Renal cortical epithelial cell (primary cell): ENCODE measurements at regions not wholly inside any gene's neighbourhood (a gene's known extent, or its start where the extent isn't known, plus 50 kb on each side); places are given as distances from the start of the nearest gene placed in this dataset.
"Not testable (repeated sequence)": the region's sequence is repeated elsewhere in the genome, so short reads cannot be mapped to it uniquely, and the experiment has no call there.

Experiments used
- DNase-seq: peaks from one replicate; pipeline ENCODE4 v3.0.0-alpha.2; 2011; ENCODE audit warnings: low read depth

- no peak for DNase-seq
Measured at GRCh38 chrX:113048896-113049295, 208.3 kb upstream of the AMOT start.

GRCh38 chrX:113048480-113048879 lies 207.8 kb upstream of the AMOT start:
- no peak for DNase-seq

- DNase-seq, result no peak
Measured at GRCh38 chrX:113033966-113034680, 193.5 kb upstream of the AMOT start.

GRCh38 chrX:113019958-113020357 lies 179.3 kb upstream of the AMOT start:
- DNase-seq, result no peak

GRCh38 chrX:113009837-113010236 lies 169.2 kb upstream of the AMOT start:
- no peak for DNase-seq

GRCh38 chrX:113009029-113009428 lies 168.4 kb upstream of the AMOT start:
- no peak for DNase-seq

GRCh38 chrX:113001836-113002235 lies 161.2 kb upstream of the AMOT start:
- peak; percentile 14 for DNase-seq

- DNase-seq, result no peak
Measured at GRCh38 chrX:112997991-112998390, 157.4 kb upstream of the AMOT start.

GRCh38 chrX:112991801-112992200 lies 151.2 kb upstream of the AMOT start:
- peak; percentile 9 for DNase-seq

GRCh38 chrX:112979879-112980278 lies 139.2 kb upstream of the AMOT start:
- DNase-seq, result no peak

- peak; percentile 19 for DNase-seq
Measured at GRCh38 chrX:112968351-112969133, 127.9 kb upstream of the AMOT start.

- DNase-seq, result no peak
Measured at GRCh38 chrX:112967903-112968302, 127.3 kb upstream of the AMOT start.

GRCh38 chrX:112967341-112967740 lies 126.7 kb upstream of the AMOT start:
- peak; percentile 86 for DNase-seq

GRCh38 chrX:112961981-112962380 lies 121.3 kb upstream of the AMOT start:
- peak; percentile 29 for DNase-seq

- peak; percentile 25 for DNase-seq
Measured at GRCh38 chrX:112947981-112948615, 107.5 kb upstream of the AMOT start.

GRCh38 chrX:112946227-112946626 lies 105.6 kb upstream of the AMOT start:
- no peak for DNase-seq

GRCh38 chrX:112945826-112946225 lies 105.2 kb upstream of the AMOT start:
- DNase-seq, result no peak

GRCh38 chrX:112941209-112941837 lies 100.7 kb upstream of the AMOT start:
- peak; percentile 19 for DNase-seq

GRCh38 chrX:112935029-112935428 lies 94.4 kb upstream of the AMOT start:
- DNase-seq, result no peak

GRCh38 chrX:112931900-112932299 lies 91.3 kb upstream of the AMOT start:
- no peak for DNase-seq

GRCh38 chrX:112931478-112931877 lies 90.8 kb upstream of the AMOT start:
- DNase-seq, result no peak

GRCh38 chrX:112923381-112923780 lies 82.8 kb upstream of the AMOT start:
- DNase-seq, result not testable (repeated sequence)
